ENCODE measurements at regions not wholly inside any gene's neighbourhood (a gene's known extent, or its start where the extent isn't known, plus 50 kb on each side); places are given as distances from the start of the nearest gene placed in this dataset.

DNA sequence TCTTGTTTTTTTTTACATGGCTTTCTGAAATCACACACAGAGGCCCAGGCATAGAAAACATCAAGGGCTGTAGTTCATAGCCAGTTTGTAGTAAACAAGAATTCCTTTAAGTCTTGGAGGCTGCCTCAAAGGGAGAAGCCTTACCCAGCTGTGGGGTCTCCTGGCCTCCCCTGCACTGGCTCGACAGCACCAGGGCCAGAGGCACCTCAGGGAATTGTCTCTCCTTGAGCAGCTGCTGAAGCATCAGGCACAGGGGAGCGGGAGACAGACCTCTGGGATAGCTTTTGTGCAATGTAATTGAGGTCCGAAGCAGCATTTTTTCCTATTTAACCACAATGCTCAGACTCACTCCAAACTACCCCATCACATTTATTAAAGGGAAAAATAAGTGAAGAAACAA, 209.1 kb downstream of the HRH4 start:
- FAIRE-seq (no peak), DNase-seq (ENCODE audit: low read depth) (no peak)
- no peaks in the 10 kb centered on the region for H3K27me3 ChIP-seq (ENCODE audit: control insufficient read depth, insufficient read depth, low read length)
- no peaks in the 10 kb centered on the region for H3K36me3 ChIP-seq (ENCODE audit: control insufficient read depth, insufficient read depth, low read length)
- no peak overlapping the region for H3K4me3 ChIP-seq (ENCODE audit: low read depth, low read length)
- TF ChIP-seq, protein P1, sequence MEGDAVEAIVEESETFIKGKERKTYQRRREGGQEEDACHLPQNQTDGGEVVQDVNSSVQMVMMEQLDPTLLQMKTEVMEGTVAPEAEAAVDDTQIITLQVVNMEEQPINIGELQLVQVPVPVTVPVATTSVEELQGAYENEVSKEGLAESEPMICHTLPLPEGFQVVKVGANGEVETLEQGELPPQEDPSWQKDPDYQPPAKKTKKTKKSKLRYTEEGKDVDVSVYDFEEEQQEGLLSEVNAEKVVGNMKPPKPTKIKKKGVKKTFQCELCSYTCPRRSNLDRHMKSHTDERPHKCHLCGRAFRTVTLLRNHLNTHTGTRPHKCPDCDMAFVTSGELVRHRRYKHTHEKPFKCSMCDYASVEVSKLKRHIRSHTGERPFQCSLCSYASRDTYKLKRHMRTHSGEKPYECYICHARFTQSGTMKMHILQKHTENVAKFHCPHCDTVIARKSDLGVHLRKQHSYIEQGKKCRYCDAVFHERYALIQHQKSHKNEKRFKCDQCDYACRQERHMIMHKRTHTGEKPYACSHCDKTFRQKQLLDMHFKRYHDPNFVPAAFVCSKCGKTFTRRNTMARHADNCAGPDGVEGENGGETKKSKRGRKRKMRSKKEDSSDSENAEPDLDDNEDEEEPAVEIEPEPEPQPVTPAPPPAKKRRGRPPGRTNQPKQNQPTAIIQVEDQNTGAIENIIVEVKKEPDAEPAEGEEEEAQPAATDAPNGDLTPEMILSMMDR (IDR thresholded peaks at IDR 0.05; ENCODE audit: insufficient read depth, low read length, severe bottlenecking) = no peak

GRCh38 chr18:24672165-24672941, 211.9 kb downstream of the HRH4 start:
- no peak for DNase-seq (ENCODE audit: low read depth)
- no peaks in the 10 kb centered on the region for H3K36me3 ChIP-seq (ENCODE audit: control insufficient read depth, insufficient read depth, low read length)
- TF ChIP-seq, protein P1 (IDR thresholded peaks at IDR 0.05; ENCODE audit: insufficient read depth, low read length, severe bottlenecking) = no peak
- FAIRE-seq = no peak
- no peak overlapping the region for H3K4me3 ChIP-seq (ENCODE audit: low read depth, low read length)
- no peaks in the 10 kb centered on the region for H3K27me3 ChIP-seq (ENCODE audit: control insufficient read depth, insufficient read depth, low read length)

GRCh38 chr18:24674200-24674599, 213.8 kb downstream of the HRH4 start:
- H3K27me3 ChIP-seq (ENCODE audit: control insufficient read depth, insufficient read depth, low read length) = no peaks in the 10 kb centered on the region
- DNase-seq (ENCODE audit: low read depth) (no peak), FAIRE-seq (no peak)
- no peak overlapping the region for H3K4me3 ChIP-seq (ENCODE audit: low read depth, low read length)
- H3K36me3 ChIP-seq (ENCODE audit: control insufficient read depth, insufficient read depth, low read length) = no peaks in the 10 kb centered on the region
- TF ChIP-seq, protein P1 (IDR thresholded peaks at IDR 0.05; ENCODE audit: insufficient read depth, low read length, severe bottlenecking) = no peak

DNA sequence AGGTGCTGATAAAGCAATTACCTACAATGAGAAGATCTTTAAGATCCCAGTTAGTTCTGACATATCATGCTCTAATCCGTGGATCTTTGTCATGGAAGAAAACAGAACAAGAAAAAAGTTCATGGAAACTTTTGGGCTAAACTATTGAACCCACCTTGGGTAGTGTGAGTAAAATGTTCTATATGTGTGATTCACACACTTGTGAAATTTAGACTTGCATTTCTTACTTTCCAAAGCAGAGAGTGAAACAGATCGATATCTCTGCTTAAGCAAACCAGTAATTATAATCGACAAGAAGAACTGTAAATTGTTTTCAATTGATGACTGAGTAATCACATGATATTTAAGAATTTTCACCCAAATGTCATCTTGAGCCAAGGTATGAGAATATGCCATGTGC, 214.2 kb downstream of the HRH4 start:
- no peak overlapping the region for H3K4me3 ChIP-seq (ENCODE audit: low read depth, low read length)
- H3K36me3 ChIP-seq (ENCODE audit: control insufficient read depth, insufficient read depth, low read length) = no peaks in the 10 kb centered on the region
- no peak for FAIRE-seq
- DNase-seq (ENCODE audit: low read depth) = no peak
- TF ChIP-seq, protein P1 (IDR thresholded peaks at IDR 0.05; ENCODE audit: insufficient read depth, low read length, severe bottlenecking) = no peak
- no peaks in the 10 kb centered on the region for H3K27me3 ChIP-seq (ENCODE audit: control insufficient read depth, insufficient read depth, low read length)

- no peaks in the 10 kb centered on the region for H3K36me3 ChIP-seq (ENCODE audit: control insufficient read depth, insufficient read depth, low read length)
- DNase-seq (ENCODE audit: low read depth) (no peak), FAIRE-seq (no peak)
- TF ChIP-seq, protein P1 (IDR thresholded peaks at IDR 0.05; ENCODE audit: insufficient read depth, low read length, severe bottlenecking) = no peak
- H3K27me3 ChIP-seq (ENCODE audit: control insufficient read depth, insufficient read depth, low read length) = no peaks in the 10 kb centered on the region
- H3K4me3 ChIP-seq (ENCODE audit: low read depth, low read length) = no peak overlapping the region
Observed at GRCh38 chr18:24677011-24677410, 216.6 kb downstream of the HRH4 start.

DNA sequence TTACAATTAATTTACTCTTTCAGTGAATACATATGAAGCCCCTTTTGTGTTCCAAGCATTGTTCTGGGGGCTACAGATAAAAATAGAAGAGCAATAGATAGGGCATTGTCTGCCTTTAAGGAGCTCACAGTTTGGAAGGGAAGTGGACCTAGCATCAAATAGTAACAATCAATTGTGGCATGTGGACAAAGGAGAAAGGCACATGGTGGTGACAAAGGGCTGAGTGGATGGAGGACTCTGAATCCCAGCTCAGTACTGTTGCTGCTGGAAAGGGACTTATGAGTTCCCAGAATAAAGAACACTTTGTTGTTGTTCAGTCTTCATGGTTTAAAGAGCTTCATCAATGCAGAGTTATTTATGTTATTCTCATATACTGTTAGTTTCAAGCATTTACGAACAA, 217.7 kb downstream of the HRH4 start:
- Histone ChIP-seq H3K4me3 (ENCODE audit: low read depth, low read length) (no peak overlapping the region), H3K27me3 (ENCODE audit: control insufficient read depth, insufficient read depth, low read length) (no peaks in the 10 kb centered on the region), H3K36me3 (ENCODE audit: control insufficient read depth, insufficient read depth, low read length) (no peaks in the 10 kb centered on the region)
- FAIRE-seq (no peak), DNase-seq (ENCODE audit: low read depth) (no peak)
- TF ChIP-seq, protein P1 (IDR thresholded peaks at IDR 0.05; ENCODE audit: insufficient read depth, low read length, severe bottlenecking) = no peak
